Pancreas (tissue), 10 donors: ENCODE measurements at regions not wholly inside any gene's neighbourhood (a gene's known extent, or its start where the extent isn't known, plus 50 kb on each side); places are given as distances from the start of the nearest gene placed in this dataset.

Experiments used
- ATAC-seq, 4 donors: fragments of 200-7000 bp; cut with Tn5 transposase; one replicate each; pipeline versions ENCODE4 v1.8.0 to v1.9.1; 2020; ENCODE audit warnings: mild to moderate bottlenecking in 4 of 4, moderate library complexity in 4 of 4
- DNase-seq, 6 donors: peaks; one replicate each; pipeline ENCODE4 v3.0.0-alpha.2; 2020
- FAIRE-seq: peaks from 2 replicates; lab custom pipeline; 2012; peaks lifted over from hg19 to GRCh38; lab: Jason Lieb, UNC
- H3K27ac ChIP-seq, 4 donors: fragments of 200-600 bp; sonication (generic); 1 replicate in 3 of 4; 2 replicates in 1 of 4; pipeline versions ENCODE4 v1.5.0 to v1.8.0; 2020
- H3K27me3 ChIP-seq, 4 donors: fragments of 200-600 bp; one replicate each; pipeline ENCODE4 v1.8.0; 2021
- H3K36me3 ChIP-seq, 3 donors: fragments of 200-600 bp; sonication (generic) in 1 of 3; one replicate each; pipeline versions ENCODE4 v1.5.0 to v1.8.0; 2020 to 2021
- H3K4me1 ChIP-seq, 3 donors: fragments of 200-600 bp; one replicate each; pipeline ENCODE4 v1.8.0; 2021
- H3K4me3 ChIP-seq, 4 donors: fragments of 200-600 bp; sonication (generic) in 2 of 4; one replicate each; pipeline versions ENCODE4 v1.5.0 to v1.8.0; 2020 to 2021
- H3K9me3 ChIP-seq, 4 donors: fragments of 200-600 bp; one replicate each; pipeline ENCODE4 v1.8.0; 2021
- WGBS, 2 donors: extraction: QIAGEN DNeasy Blood & Tissue Kit; methylation state at CpG; one replicate each; pipeline ENCODE4 v1.1.7; 2013; 5-methylcytosine and 5-hydroxymethylcytosine counted together
- intact Hi-C, 3 donors: fragments of 100-400 bp; cut with DNase I; formaldehyde crosslinking; loops; one replicate each; pipeline versions ENCODE4 v1.11.1 to v1.14.2; 2022
- TF ChIP-seq, protein P1 (sequence below), 4 donors: fragments of 200-600 bp; sonication (generic) in 3 of 4; IDR thresholded peaks; one replicate each; pipeline versions ENCODE4 v1.5.0 to v1.8.0; 2021; ENCODE audit warnings: antibody characterized with exemption in 4 of 4
- donor health status: healthy with polysubstance abuse.
- donor health status: DM: no; HTN: no; CAD: no; lungs with moderate emphysema.
- donor health status: DM: no; HTN: no; CAD: no.
- donor health status: control.
- donor health status: control.
- donor health status: Bipolar disorder and iron deficiency.
- donor health status: DM: yes; HTN: yes; CAD: no.
- donor health status: DM: no; HTN: no; CAD: no.
- donor health status: DM: no; HTN: no; CAD: no.
- donor health status: DM: yes; HTN: yes; CAD: no.

DNA sequence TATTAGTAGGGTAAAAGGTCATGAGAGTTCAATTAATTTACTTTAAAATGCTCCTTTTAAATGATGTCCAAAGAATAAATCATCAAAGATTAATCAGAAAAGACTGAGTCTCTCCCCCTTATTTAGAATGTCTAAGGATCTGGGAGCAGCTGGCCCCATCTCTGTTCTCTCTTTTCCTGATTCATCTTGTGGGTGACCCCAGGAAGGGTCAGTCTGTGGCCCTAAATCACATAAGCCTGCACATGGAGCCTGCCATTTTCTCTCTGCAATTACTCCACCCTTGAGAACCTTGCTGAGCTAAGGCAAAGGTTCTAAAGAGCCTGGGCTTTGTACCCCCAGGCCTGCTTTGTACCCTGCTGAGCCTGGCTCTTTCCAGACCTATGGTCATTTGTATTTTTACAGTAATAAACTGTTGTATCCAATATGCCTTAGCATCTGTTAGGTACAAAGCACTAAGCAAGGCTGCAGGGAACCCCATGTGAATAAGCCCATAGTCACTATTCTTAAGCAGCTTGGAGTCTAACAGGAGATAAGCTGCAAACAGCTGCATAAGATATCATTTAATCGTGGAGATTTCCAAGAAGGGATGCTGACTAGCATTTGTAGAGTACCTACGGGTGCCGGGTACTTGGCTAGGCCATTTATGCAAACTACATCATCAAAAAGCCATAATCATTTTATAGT, 431.0 kb upstream of the MARCKS start:
- FAIRE-seq: no peak
- ATAC-seq: no peak

GRCh38 chr6:113427617-113428016, 429.5 kb upstream of the MARCKS start:
- ATAC-seq (no peak), DNase-seq (no peak), FAIRE-seq (no peak)
- H3K4me1 ChIP-seq: peaks cover 0 to under 1% (median 0%) of the 10 kb centered on the region in 3 donors
- TF ChIP-seq, protein P1, sequence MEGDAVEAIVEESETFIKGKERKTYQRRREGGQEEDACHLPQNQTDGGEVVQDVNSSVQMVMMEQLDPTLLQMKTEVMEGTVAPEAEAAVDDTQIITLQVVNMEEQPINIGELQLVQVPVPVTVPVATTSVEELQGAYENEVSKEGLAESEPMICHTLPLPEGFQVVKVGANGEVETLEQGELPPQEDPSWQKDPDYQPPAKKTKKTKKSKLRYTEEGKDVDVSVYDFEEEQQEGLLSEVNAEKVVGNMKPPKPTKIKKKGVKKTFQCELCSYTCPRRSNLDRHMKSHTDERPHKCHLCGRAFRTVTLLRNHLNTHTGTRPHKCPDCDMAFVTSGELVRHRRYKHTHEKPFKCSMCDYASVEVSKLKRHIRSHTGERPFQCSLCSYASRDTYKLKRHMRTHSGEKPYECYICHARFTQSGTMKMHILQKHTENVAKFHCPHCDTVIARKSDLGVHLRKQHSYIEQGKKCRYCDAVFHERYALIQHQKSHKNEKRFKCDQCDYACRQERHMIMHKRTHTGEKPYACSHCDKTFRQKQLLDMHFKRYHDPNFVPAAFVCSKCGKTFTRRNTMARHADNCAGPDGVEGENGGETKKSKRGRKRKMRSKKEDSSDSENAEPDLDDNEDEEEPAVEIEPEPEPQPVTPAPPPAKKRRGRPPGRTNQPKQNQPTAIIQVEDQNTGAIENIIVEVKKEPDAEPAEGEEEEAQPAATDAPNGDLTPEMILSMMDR (IDR thresholded peaks at IDR 0.05): no peak
- H3K27ac ChIP-seq: no peak overlapping the region
- no peaks in the 10 kb centered on the region for H3K36me3 ChIP-seq
- H3K4me3 ChIP-seq: no peak overlapping the region
- H3K27me3 ChIP-seq: no peaks in the 10 kb centered on the region
- intact Hi-C loops: no loop called here
- no peaks in the 10 kb centered on the region for H3K9me3 ChIP-seq
- 85 to 91% methylated on average over 2 of the region's 2 CpGs for WGBS, 2 donors

More for the DNA sequence above, 431.0 kb upstream of the MARCKS start:
- H3K27me3 ChIP-seq: no peaks in the 10 kb centered on the region
- TF ChIP-seq, protein P1 (IDR thresholded peaks at IDR 0.05): no peak
- no peaks in the 10 kb centered on the region for H3K4me1 ChIP-seq
- no peak overlapping the region for H3K4me3 ChIP-seq
- H3K9me3 ChIP-seq: no peaks in the 10 kb centered on the region
- DNase-seq: no peak
- WGBS, 2 donors: 74 to 79% methylated on average over 3 of the region's 3 CpGs
- no peaks in the 10 kb centered on the region for H3K36me3 ChIP-seq
- intact Hi-C loops: no loop called here
- no peak overlapping the region for H3K27ac ChIP-seq

DNA sequence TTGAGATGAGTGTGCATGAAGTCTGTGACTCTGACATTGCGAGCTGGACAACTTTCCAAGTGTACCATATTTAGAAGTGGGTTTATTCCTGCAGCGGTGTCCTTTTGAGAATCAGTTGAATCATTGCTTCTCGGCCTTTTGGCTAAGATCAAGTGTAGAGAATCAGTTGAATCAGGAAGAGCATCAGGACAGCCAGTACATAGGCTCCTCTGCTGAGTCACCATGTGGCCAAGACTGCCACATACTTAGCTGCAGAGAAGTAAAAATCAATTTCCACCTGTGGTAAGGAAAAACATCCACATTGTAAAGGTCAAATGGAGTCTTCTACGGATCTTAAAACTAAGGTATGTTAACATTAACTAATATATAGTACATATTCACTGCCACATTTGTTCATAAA, 428.4 kb upstream of the MARCKS start:
- no peak for FAIRE-seq
- TF ChIP-seq, protein P1 (IDR thresholded peaks at IDR 0.05): no peak
- WGBS, 2 donors: 90 to 94% methylated on average over 4 of the region's 4 CpGs
- no peak for ATAC-seq
- Histone ChIP-seq H3K36me3 (no peaks in the 10 kb centered on the region), H3K27ac (no peak overlapping the region), H3K9me3 (no peaks in the 10 kb centered on the region), H3K4me3 (no peak overlapping the region), H3K4me1 (peaks cover 0 to 11% (median 3%) of the 10 kb centered on the region in 3 donors), H3K27me3 (no peaks in the 10 kb centered on the region)
- intact Hi-C loops: no loop called here
- no peak for DNase-seq

DNA sequence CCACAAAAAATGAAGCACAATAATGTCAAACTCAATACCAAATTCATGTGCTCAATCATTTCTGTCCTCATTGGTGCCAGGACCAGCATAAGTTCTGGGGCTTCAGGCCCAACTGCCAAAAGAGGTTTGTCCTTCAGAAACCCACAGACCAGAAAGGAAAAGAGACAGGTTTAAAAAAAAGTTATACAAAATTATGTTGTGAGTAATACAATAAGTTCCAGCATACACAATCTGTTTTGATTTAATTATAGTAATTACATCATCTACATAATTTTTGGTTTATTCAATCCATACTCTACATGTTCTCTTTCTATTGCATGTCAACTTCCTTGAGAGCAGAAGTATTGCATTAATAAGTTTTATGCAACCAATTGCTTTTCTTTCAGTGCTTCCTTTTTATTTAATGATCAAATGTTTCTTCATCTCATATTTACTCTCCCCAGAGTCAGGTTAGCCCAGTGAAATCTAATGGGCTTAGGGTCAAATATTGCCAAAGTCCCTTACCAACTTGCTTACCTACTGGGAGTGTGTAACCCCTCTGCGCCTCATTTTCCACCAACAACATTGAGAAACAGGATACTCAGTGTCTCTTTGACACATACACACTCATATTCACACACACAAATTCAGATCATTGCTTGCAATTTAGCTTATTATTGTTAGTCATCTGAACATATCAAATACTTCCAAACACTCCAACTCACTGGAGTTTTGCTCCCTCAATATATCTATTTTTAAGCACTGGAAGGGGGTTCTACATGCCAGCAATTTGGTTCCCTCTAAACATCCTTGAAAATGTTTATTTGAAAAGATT, 424.4 kb upstream of the MARCKS start:
- Histone ChIP-seq H3K4me3 (no peak overlapping the region), H3K36me3 (no peaks in the 10 kb centered on the region), H3K27ac (no peak overlapping the region), H3K4me1 (peaks cover 0 to 14% (median 5%) of the 10 kb centered on the region in 3 donors), H3K9me3 (no peaks in the 10 kb centered on the region), H3K27me3 (no peaks in the 10 kb centered on the region)
- intact Hi-C loops: no loop called here
- ATAC-seq: peak in 3 of 4 donors; percentile 12 to 36 (median 31)
- TF ChIP-seq, protein P1 (IDR thresholded peaks at IDR 0.05): no peak
- 91 to 100% methylated on average over 1 of the region's 1 CpG for WGBS, 2 donors
- no peak for FAIRE-seq
- DNase-seq: no peak
